ENCODE measurements at regions not wholly inside any gene's neighbourhood (a gene's known extent, or its start where the extent isn't known, plus 50 kb on each side); places are given as distances from the start of the nearest gene placed in this dataset.

DNA sequence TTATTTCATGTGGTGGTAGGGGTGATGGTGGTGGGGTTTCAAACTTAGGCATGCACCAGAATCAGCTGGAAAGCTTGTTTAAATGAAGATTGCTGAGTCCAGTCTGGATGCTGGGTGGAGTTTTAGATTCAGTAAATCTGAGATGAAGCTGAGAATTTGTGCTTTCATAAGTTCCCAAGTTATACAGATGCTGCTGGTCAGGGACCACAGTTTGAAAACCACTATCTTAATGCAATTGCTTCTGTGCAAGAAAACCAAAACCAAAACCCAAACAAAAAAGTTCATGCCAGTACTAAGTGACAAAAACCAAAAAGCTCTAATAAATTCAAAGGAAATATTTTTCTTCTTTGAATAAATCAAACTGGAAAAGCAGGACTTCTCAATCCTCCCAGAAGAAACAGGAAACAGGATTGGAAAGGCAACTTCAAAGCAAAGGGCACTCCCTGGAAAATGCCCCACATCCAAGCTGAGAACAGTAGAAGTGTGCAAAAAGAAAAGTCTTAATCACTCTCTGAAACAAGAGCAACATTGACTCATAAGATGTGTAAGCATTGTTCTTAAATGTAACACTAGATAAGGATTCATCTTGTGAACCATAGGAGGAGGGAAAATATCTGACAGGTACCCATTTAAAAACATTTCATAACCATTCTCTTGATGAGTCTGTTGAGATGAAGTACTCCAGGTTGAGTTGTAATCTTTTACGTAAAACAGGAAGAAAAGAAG is 481.5 kb upstream of the HSF2 start:
- H3K4me3 ChIP-seq (ENCODE audit: low read depth, low read length), result no peak overlapping the region
- CTCF ChIA-PET, result interaction anchor here (0.5 to 0.6 kb wide), 2 partner anchors 61 to 115 kb away, joined by 3 read pairs; no protein-coding TSS in a partner anchor
- TF ChIP-seq ZNF433 (tag by site-specific recombination; IDR thresholded peaks at IDR 0.05; ENCODE audit: low read depth), result no peak
- no peak for TF ChIP-seq ZNF561 (tag by site-specific recombination; IDR thresholded peaks at IDR 0.05; ENCODE audit: borderline replicate concordance)
- no peak for TF ChIP-seq HOXC10 (CRISPR knock-in tag; IDR thresholded peaks at IDR 0.05)
- TF ChIP-seq ZNF239 (tag by site-specific recombination; IDR thresholded peaks at IDR 0.05), result no peak
- TF ChIP-seq PRDM6 (tag by site-specific recombination; IDR thresholded peaks at IDR 0.05), result no peak
- no peak for TF ChIP-seq ZNF24 (tag by site-specific recombination; IDR thresholded peaks at IDR 0.05)
- no peak for TF ChIP-seq ZNF549 (tag by site-specific recombination; IDR thresholded peaks at IDR 0.05)
- TF ChIP-seq, protein P1, sequence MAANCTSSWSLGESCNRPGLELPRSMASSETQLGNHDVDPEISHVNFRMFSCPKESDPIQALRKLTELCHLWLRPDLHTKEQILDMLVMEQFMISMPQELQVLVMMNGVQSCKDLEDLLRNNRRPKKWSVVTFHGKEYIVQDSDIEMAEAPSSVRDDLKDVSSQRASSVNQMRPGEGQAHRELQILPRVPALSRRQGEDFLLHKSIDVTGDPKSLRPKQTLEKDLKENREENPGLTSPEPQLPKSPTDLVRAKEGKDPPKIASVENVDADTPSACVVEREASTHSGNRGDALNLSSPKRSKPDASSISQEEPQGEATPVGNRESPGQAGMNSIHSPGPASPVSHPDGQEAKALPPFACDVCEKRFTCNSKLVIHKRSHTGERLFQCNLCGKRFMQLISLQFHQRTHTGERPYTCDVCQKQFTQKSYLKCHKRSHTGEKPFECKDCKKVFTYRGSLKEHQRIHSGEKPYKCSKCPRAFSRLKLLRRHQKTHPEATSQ (tag by site-specific recombination; IDR thresholded peaks at IDR 0.05), result no peak
- TF ChIP-seq ZNF146 (tag by site-specific recombination; IDR thresholded peaks at IDR 0.05), result no peak
- no peak for TF ChIP-seq GLIS2 (tag by site-specific recombination; IDR thresholded peaks at IDR 0.05)
- TF ChIP-seq KLF9 (tag by site-specific recombination; IDR thresholded peaks at IDR 0.05; ENCODE audit: low read depth), result no peak
- TF ChIP-seq OSR2 (tag by site-specific recombination; IDR thresholded peaks at IDR 0.05), result no peak
- no peaks in the 10 kb centered on the region for H3K4me1 ChIP-seq (ENCODE audit: control insufficient read depth, insufficient read depth, low read length)
- POLR2A ChIA-PET, result no interaction called here
- no peaks in the 10 kb centered on the region for H3K36me3 ChIP-seq (ENCODE audit: control insufficient read depth in 2 of 2, insufficient read depth in 1 of 2, low read length in 2 of 2)
- H3K9me3 ChIP-seq (ENCODE audit: control insufficient read depth, insufficient read depth, low read depth, low read length), result no peaks in the 10 kb centered on the region
- H3K27ac ChIP-seq (ENCODE audit: extremely low read depth, low read depth, low read length), result no peak overlapping the region

DNA sequence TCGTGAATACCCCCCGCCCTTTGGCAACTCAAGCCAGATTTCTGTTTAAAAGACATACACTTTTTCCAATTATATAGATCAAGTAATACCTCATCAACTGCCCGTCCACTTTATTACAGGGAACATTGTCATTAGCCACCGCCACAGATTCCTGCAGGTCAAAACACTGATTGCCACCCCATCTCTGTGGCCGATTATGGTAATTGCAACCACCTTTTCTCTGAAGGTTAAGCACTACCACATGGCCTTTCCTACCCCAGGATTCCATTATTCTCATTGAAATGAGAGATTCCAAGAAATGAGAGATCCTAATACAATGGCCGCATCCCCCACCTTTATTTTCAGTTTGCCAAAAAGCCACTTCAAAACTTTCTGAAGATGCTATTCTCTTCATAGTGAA is 478.8 kb upstream of the HSF2 start:
- H3K4me3 ChIP-seq (ENCODE audit: low read depth, low read length), result no peak overlapping the region
- H3K36me3 ChIP-seq (ENCODE audit: control insufficient read depth in 2 of 2, insufficient read depth in 1 of 2, low read length in 2 of 2), result no peaks in the 10 kb centered on the region
- no peak for TF ChIP-seq ZNF184 (tag by site-specific recombination; IDR thresholded peaks at IDR 0.05)
- TF ChIP-seq KLF17 (tag by site-specific recombination; IDR thresholded peaks at IDR 0.05), result no peak
- no peak for TF ChIP-seq ZBTB6 (tag by site-specific recombination; IDR thresholded peaks at IDR 0.05)
- TF ChIP-seq ZNF529 (tag by site-specific recombination; IDR thresholded peaks at IDR 0.05; ENCODE audit: insufficient replicate concordance), result no peak
- no peak for TF ChIP-seq ZNF830 (tag by site-specific recombination; IDR thresholded peaks at IDR 0.05; ENCODE audit: low read depth)
- TF ChIP-seq ZNF747 (tag by site-specific recombination; IDR thresholded peaks at IDR 0.05), result no peak
- no peaks in the 10 kb centered on the region for H3K9me3 ChIP-seq (ENCODE audit: control insufficient read depth, insufficient read depth, low read depth, low read length)
- H3K4me1 ChIP-seq (ENCODE audit: control insufficient read depth, insufficient read depth, low read length), result no peaks in the 10 kb centered on the region
- CTCF ChIA-PET, result interaction anchor here (0.6 kb wide), 1 partner anchor 351 kb away, joined by 3 read pairs; no protein-coding TSS in a partner anchor
- POLR2A ChIA-PET, result no interaction called here
- H3K27ac ChIP-seq (ENCODE audit: extremely low read depth, low read depth, low read length), result no peak overlapping the region
